D341Med (cell line): ENCODE measurements at regions not wholly inside any gene's neighbourhood (a gene's known extent, or its start where the extent isn't known, plus 50 kb on each side); places are given as distances from the start of the nearest gene placed in this dataset.
"Not testable (repeated sequence)": the region's sequence is repeated elsewhere in the genome, so short reads cannot be mapped to it uniquely, and the experiment has no call there.

Experiments used
- DNase-seq: peaks from one replicate; pipeline ENCODE4 v3.0.0; 2012; ENCODE audit warnings: low spot score

- no peak for DNase-seq
These were observed 565.4 kb upstream of the NRP1 start for GRCh38 chr10:33899578-33900531.

GRCh38 chr10:33897291-33897752 is 562.9 kb upstream of the NRP1 start:
- no peak for DNase-seq

- no peak for DNase-seq
These were observed 559.0 kb upstream of the NRP1 start for GRCh38 chr10:33893506-33893905.

GRCh38 chr10:33889371-33889770 is 554.9 kb upstream of the NRP1 start:
- no peak for DNase-seq

GRCh38 chr10:33887188-33887587 is 552.7 kb upstream of the NRP1 start:
- no peak for DNase-seq

GRCh38 chr10:33886299-33886698 is 551.8 kb upstream of the NRP1 start:
- DNase-seq = no peak

- DNase-seq = no peak
These were observed 550.1 kb upstream of the NRP1 start for GRCh38 chr10:33884604-33885003.

GRCh38 chr10:33883881-33884280 is 549.4 kb upstream of the NRP1 start:
- no peak for DNase-seq

GRCh38 chr10:33882996-33883395 is 548.5 kb upstream of the NRP1 start:
- DNase-seq = no peak

- DNase-seq = no peak
These were observed 545.8 kb upstream of the NRP1 start for GRCh38 chr10:33880291-33880690.

- DNase-seq = no peak
These were observed 543.8 kb upstream of the NRP1 start for GRCh38 chr10:33878238-33878786.

- no peak for DNase-seq
These were observed 542.3 kb upstream of the NRP1 start for GRCh38 chr10:33876584-33877400.

- DNase-seq = no peak
These were observed 541.6 kb upstream of the NRP1 start for GRCh38 chr10:33875924-33876583.

GRCh38 chr10:33871061-33871956 is 536.8 kb upstream of the NRP1 start:
- no peak for DNase-seq

- no peak for DNase-seq
These were observed 535.0 kb upstream of the NRP1 start for GRCh38 chr10:33869481-33869880.

GRCh38 chr10:33869028-33869427 is 534.6 kb upstream of the NRP1 start:
- DNase-seq = no peak

GRCh38 chr10:33867199-33867789 is 532.8 kb upstream of the NRP1 start:
- DNase-seq = not testable (repeated sequence)

- no peak for DNase-seq
These were observed 528.9 kb upstream of the NRP1 start for GRCh38 chr10:33863352-33863751.

GRCh38 chr10:33862536-33863105 is 528.2 kb upstream of the NRP1 start:
- no peak for DNase-seq

GRCh38 chr10:33861833-33862232 is 527.4 kb upstream of the NRP1 start:
- no peak for DNase-seq
